ENCODE measurements at regions not wholly inside any gene's neighbourhood (a gene's known extent, or its start where the extent isn't known, plus 50 kb on each side); places are given as distances from the start of the nearest gene placed in this dataset.

DNA sequence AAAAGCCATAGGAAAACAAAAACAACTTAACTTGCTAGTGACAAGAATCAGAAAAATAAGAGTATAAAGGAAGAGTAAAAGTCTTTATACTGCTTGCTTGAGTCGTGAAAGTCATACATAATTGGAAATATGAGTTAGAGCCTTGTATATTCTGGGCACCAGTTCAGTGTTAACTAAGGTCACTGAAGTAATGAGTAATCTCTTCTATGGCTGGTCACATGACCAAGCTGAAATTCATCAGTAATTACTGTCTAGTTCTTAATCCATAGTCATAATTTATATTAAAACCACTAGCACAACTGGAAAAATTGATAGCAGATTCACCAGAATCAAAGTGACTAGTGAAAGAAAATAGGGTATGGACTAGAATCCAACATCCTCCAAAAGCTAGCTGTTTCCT lies 84.4 kb upstream of the SLC5A12 start:
- Histone ChIP-seq H3K36me3 (no peaks in the 10 kb centered on the region), H3K4me3 (no peak overlapping the region), H3K4me1 (ENCODE audit: low read depth) (no peaks in the 10 kb centered on the region), H3K9me3 (ENCODE audit: low read depth) (no peaks in the 10 kb centered on the region), H3K27me3 (no peaks in the 10 kb centered on the region), H3K27ac (no peak overlapping the region)
- peak in 1 of 2 donors; percentile 33 for DNase-seq (ENCODE audit: low read depth in 1 of 2, low spot score in 1 of 2)
- TF ChIP-seq, protein P1, sequence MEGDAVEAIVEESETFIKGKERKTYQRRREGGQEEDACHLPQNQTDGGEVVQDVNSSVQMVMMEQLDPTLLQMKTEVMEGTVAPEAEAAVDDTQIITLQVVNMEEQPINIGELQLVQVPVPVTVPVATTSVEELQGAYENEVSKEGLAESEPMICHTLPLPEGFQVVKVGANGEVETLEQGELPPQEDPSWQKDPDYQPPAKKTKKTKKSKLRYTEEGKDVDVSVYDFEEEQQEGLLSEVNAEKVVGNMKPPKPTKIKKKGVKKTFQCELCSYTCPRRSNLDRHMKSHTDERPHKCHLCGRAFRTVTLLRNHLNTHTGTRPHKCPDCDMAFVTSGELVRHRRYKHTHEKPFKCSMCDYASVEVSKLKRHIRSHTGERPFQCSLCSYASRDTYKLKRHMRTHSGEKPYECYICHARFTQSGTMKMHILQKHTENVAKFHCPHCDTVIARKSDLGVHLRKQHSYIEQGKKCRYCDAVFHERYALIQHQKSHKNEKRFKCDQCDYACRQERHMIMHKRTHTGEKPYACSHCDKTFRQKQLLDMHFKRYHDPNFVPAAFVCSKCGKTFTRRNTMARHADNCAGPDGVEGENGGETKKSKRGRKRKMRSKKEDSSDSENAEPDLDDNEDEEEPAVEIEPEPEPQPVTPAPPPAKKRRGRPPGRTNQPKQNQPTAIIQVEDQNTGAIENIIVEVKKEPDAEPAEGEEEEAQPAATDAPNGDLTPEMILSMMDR (IDR thresholded peaks at IDR 0.05; ENCODE audit: low read depth, low read length), result no peak

DNA sequence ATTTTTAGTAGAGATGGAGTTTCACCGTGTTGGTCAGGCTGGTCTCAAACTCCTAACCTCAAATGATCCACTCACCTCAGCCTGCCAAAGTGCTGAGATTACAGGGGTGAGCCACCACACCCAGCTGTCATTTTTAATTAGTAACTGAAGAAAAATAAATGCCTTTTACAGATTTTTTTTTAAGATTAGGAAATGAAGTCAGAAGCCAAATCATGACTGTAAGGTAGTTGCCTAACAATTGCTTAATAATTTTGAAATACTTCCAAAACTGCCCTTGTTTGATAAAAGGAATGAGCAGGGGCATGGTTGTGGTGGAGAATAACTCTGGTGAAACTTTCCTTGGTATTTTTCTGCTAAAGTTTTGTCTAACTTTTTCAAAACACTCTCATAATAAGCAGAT lies 98.9 kb upstream of the SLC5A12 start:
- TF ChIP-seq, protein P1 (IDR thresholded peaks at IDR 0.05; ENCODE audit: low read depth, low read length), result no peak
- H3K27me3 ChIP-seq, result no peaks in the 10 kb centered on the region
- DNase-seq (ENCODE audit: low read depth in 1 of 2, low spot score in 1 of 2), result peak in 1 of 2 donors; percentile 92
- H3K4me1 ChIP-seq (ENCODE audit: low read depth), result no peaks in the 10 kb centered on the region
- H3K36me3 ChIP-seq, result no peaks in the 10 kb centered on the region
- H3K4me3 ChIP-seq, result no peak overlapping the region
- H3K27ac ChIP-seq, result no peak overlapping the region
- H3K9me3 ChIP-seq (ENCODE audit: low read depth), result no peaks in the 10 kb centered on the region

DNA sequence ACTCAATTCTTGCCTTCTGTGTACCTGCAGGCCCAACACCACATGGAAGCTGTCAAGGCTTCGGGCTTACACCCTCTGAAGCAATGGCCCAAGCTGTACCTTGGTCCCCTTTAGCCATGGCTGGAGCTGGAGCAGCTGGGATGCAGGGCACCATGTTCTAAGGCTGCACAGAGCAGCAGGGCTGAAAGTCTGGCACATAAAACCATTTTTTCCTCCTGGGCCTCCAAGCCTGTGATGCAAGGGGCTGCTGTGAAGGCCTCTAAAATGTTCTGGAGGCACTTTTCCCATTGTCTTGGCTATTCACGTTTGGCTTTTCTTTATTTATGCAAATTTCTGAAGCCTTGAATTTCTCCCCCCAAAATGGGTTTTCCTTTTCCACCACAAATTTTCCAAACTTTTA lies 102.1 kb upstream of the SLC5A12 start:
- Histone ChIP-seq H3K9me3 (ENCODE audit: low read depth) (no peaks in the 10 kb centered on the region), H3K4me1 (ENCODE audit: low read depth) (peaks cover 13% of the 10 kb centered on the region), H3K36me3 (no peaks in the 10 kb centered on the region), H3K4me3 (no peak overlapping the region), H3K27me3 (no peaks in the 10 kb centered on the region), H3K27ac (no peak overlapping the region)
- TF ChIP-seq, protein P1 (IDR thresholded peaks at IDR 0.05; ENCODE audit: low read depth, low read length), result no peak
- DNase-seq (ENCODE audit: low read depth in 1 of 2, low spot score in 1 of 2), result no peak

DNA sequence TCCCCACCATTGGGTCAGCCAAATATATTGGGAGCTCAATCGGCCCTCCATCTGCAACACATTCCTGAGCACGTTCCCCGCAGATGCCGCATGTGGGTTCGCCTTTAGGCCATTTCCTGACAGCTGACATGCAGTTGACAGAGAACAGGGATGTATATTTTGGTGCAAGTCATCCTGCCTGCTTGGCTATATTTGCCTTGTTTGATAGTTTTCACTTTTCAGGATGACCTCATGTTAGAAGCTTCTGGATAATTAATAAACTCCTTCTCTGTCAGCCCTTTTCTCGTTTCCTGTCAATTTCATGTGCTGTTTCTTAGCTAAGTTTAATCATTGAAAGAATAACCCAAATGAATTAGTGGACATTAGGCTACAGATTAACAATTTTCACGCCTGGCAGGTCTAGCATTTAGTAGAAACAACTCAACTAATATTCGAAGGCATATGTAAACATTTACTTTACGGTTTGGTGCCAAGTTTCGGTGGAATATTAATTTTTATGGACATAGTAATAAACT lies 105.8 kb upstream of the SLC5A12 start:
- Histone ChIP-seq H3K4me3 (no peak overlapping the region), H3K4me1 (ENCODE audit: low read depth) (peaks cover 13% of the 10 kb centered on the region), H3K9me3 (ENCODE audit: low read depth) (no peaks in the 10 kb centered on the region), H3K27me3 (no peaks in the 10 kb centered on the region), H3K36me3 (no peaks in the 10 kb centered on the region), H3K27ac (no peak overlapping the region)
- TF ChIP-seq, protein P1 (IDR thresholded peaks at IDR 0.05; ENCODE audit: low read depth, low read length), result no peak
- DNase-seq (ENCODE audit: low read depth in 1 of 2, low spot score in 1 of 2), result peak; percentile 2 to 79

DNA sequence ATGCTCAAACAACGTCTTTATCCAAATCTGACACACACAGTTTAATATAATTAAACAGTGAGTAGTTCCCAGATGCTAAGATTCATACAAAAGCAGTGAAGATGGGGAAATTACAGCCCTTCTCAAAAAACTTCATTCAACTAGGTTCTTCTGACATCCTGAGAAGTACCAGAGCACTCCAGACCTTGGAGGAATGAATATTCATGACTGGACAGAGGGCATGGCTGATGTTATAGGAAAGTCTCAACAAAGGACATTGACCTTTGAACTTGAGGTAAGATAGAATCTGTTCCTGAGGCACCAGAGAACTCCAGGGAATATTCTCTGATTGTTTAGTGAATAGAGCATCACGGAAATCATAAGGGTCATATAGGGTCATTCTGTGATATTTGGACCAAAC lies 106.4 kb upstream of the SLC5A12 start:
- TF ChIP-seq, protein P1 (IDR thresholded peaks at IDR 0.05; ENCODE audit: low read depth, low read length), result no peak
- Histone ChIP-seq H3K9me3 (ENCODE audit: low read depth) (no peaks in the 10 kb centered on the region), H3K4me1 (ENCODE audit: low read depth) (peaks cover 13% of the 10 kb centered on the region), H3K27ac (no peak overlapping the region), H3K27me3 (no peaks in the 10 kb centered on the region), H3K4me3 (no peak overlapping the region), H3K36me3 (no peaks in the 10 kb centered on the region)
- DNase-seq (ENCODE audit: low read depth in 1 of 2, low spot score in 1 of 2), result no peak

DNA sequence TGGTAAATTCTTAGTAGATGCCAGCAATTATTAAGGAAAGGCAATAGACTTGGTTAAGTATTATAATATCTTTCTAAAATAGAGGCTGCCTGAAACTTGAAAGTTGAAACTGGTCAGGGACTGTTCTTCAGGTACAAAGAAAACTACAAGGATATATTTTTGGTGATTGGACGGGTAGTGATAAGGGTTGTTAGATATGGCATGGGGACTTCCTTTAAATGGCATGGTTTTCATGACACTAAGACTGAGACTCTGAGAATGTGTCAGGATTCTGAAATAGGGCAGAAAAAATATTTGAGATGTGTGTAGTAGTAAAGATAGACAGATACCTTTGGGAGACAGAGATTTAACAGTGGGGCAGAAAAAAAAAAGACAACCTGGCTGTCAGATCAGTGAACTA lies 108.4 kb upstream of the SLC5A12 start:
- Histone ChIP-seq H3K27ac (no peak overlapping the region), H3K4me3 (no peak overlapping the region), H3K27me3 (no peaks in the 10 kb centered on the region), H3K9me3 (ENCODE audit: low read depth) (no peaks in the 10 kb centered on the region), H3K4me1 (ENCODE audit: low read depth) (peaks cover 13% of the 10 kb centered on the region), H3K36me3 (no peaks in the 10 kb centered on the region)
- no peak for DNase-seq (ENCODE audit: low read depth in 1 of 2, low spot score in 1 of 2)
- TF ChIP-seq, protein P1 (IDR thresholded peaks at IDR 0.05; ENCODE audit: low read depth, low read length), result no peak

Measured in cardiac muscle cell (in vitro differentiated cells and primary cell).